Kidney epithelial cell (primary cell): ENCODE measurements at regions not wholly inside any gene's neighbourhood (a gene's known extent, or its start where the extent isn't known, plus 50 kb on each side); places are given as distances from the start of the nearest gene placed in this dataset.
"Not testable (repeated sequence)": the region's sequence is repeated elsewhere in the genome, so short reads cannot be mapped to it uniquely, and the experiment has no call there.

ENCODE experiments used
- DNase-seq: peaks from one replicate; pipeline ENCODE4 v3.0.0-alpha.2; 2010; ENCODE audit warnings: low read depth
- H3K27me3 ChIP-seq: 2 replicates; pipeline ENCODE4 v1.6.0; 2011; ENCODE audit warnings: low read length; ENCODE audit not compliant: control insufficient read depth, insufficient read depth
- H3K36me3 ChIP-seq: 2 replicates; pipeline ENCODE4 v1.5.1; 2011; ENCODE audit warnings: low read length; ENCODE audit not compliant: control insufficient read depth, insufficient read depth
- H3K4me3 ChIP-seq: 2 replicates; pipeline ENCODE4 v1.5.1; 2011; ENCODE audit warnings: low read depth, mild to moderate bottlenecking, control low read depth, low read length
- TF ChIP-seq, protein P1 (sequence below): IDR thresholded peaks from 2 replicates; pipeline ENCODE4 v1.5.1; 2011; ENCODE audit warnings: mild to moderate bottlenecking, moderate library complexity, low read length, control low read depth, inconsistent platforms; ENCODE audit not compliant: insufficient read depth, poor library complexity, severe bottlenecking

- Histone ChIP-seq H3K4me3 (no peak overlapping the region), H3K27me3 (no peaks in the 10 kb centered on the region), H3K36me3 (no peaks in the 10 kb centered on the region)
- no peak for DNase-seq
- TF ChIP-seq, protein P1, sequence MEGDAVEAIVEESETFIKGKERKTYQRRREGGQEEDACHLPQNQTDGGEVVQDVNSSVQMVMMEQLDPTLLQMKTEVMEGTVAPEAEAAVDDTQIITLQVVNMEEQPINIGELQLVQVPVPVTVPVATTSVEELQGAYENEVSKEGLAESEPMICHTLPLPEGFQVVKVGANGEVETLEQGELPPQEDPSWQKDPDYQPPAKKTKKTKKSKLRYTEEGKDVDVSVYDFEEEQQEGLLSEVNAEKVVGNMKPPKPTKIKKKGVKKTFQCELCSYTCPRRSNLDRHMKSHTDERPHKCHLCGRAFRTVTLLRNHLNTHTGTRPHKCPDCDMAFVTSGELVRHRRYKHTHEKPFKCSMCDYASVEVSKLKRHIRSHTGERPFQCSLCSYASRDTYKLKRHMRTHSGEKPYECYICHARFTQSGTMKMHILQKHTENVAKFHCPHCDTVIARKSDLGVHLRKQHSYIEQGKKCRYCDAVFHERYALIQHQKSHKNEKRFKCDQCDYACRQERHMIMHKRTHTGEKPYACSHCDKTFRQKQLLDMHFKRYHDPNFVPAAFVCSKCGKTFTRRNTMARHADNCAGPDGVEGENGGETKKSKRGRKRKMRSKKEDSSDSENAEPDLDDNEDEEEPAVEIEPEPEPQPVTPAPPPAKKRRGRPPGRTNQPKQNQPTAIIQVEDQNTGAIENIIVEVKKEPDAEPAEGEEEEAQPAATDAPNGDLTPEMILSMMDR: no peak
Observed at GRCh38 chr18:67400502-67401117, 115.9 kb downstream of the DSEL start.

DNA sequence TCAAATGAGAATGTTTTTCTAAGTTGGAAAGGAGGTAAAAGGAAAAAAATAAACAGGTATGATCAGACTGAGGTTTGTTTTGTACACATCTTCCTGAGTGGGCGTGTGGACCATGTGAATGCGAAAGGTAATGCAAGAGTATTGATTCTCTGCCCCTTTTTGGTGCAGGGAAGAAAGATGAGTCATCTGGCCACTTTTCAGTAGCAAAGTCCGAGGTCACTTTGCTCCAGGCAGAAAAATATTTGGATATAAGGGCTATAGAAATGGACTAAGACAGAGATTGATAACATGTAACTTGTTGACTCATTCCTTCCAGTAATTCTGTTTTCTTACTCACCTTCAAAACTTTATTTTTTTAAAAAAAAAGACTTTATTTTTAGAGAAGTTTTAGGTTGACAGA, 130.5 kb downstream of the DSEL start:
- Histone ChIP-seq H3K4me3 (no peak overlapping the region), H3K27me3 (no peaks in the 10 kb centered on the region), H3K36me3 (no peaks in the 10 kb centered on the region)
- DNase-seq: no peak
- TF ChIP-seq, protein P1: no peak

DNA sequence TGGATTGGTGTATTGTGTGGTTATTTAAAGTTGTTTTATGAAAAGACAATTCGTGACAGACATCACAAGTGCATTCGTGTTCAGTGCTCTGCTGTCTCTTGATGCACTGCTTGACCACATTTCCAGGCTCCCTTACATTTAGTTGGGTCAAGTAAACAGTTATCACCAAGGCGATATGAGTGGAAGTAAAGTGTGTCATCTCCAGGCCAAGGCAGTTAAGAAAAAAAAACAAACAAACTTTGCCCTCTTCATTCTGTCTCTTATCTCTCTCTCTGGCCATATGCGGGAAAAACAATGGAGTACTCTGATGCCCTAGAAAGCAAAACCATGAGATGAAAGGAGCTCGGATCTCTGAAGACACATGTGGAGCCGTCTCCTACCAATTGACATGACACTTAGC, 131.1 kb downstream of the DSEL start:
- H3K36me3 ChIP-seq: no peaks in the 10 kb centered on the region
- no peak overlapping the region for H3K4me3 ChIP-seq
- TF ChIP-seq, protein P1: no peak
- no peak for DNase-seq
- H3K27me3 ChIP-seq: no peaks in the 10 kb centered on the region

DNA sequence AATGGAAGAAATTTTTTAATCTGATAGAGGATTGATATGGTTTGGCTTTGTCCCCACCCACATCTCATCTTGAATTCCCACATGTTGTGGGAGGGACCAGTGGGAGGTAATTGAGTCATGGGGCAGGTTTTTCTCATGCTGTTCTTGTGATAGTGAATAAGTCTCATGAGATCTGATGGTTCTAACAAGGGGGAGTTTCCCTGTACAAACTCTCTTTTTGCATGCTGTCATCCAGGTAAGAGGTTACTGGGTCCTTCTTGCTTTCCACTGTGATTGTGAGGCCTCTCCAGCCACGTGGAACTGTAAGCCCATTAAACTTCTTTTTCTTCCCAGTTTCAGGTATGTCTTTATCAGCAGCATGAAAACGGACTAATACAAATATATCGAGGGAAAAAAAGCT, 132.5 kb downstream of the DSEL start:
- not testable (repeated sequence) for H3K36me3 ChIP-seq, H3K4me3 ChIP-seq, H3K27me3 ChIP-seq, DNase-seq

GRCh38 chr18:67381608-67382150, 134.8 kb downstream of the DSEL start:
- no peak for DNase-seq
- Histone ChIP-seq H3K27me3 (no peaks in the 10 kb centered on the region), H3K36me3 (no peaks in the 10 kb centered on the region), H3K4me3 (no peak overlapping the region)
- TF ChIP-seq, protein P1: no peak

- Histone ChIP-seq H3K4me3 (no peak overlapping the region), H3K36me3 (no peaks in the 10 kb centered on the region)
Observed at GRCh38 chr18:67380867-67381266, 135.7 kb downstream of the DSEL start.

More at GRCh38 chr18:67380867-67381266, 135.7 kb downstream of the DSEL start:
- TF ChIP-seq, protein P1: no peak
- H3K27me3 ChIP-seq: no peaks in the 10 kb centered on the region
- DNase-seq: no peak
